ENCODE measurements at regions not wholly inside any gene's neighbourhood (a gene's known extent, or its start where the extent isn't known, plus 50 kb on each side); places are given as distances from the start of the nearest gene placed in this dataset.

GRCh38 chr17:65394811-65395472, 166.5 kb downstream of the AXIN2 start:
- H3K27me3 ChIP-seq, result no peaks in the 10 kb centered on the region
- H3K9me3 ChIP-seq, result no peaks in the 10 kb centered on the region
- intact Hi-C loops (cut with DNase I; ENCODE audit: low total_unique reads), result no loop called here
- no peaks in the 10 kb centered on the region for H3K4me1 ChIP-seq
- H3K27ac ChIP-seq, result no peak overlapping the region
- H3K36me3 ChIP-seq, result no peaks in the 10 kb centered on the region
- no peak for DNase-seq
- H3K4me3 ChIP-seq, result no peak overlapping the region
- no peak for TF ChIP-seq CTCF (IDR thresholded peaks at IDR 0.05)

- no peak for DNase-seq
- Histone ChIP-seq H3K4me3 (no peak overlapping the region), H3K4me1 (no peaks in the 10 kb centered on the region), H3K9me3 (no peaks in the 10 kb centered on the region), H3K36me3 (no peaks in the 10 kb centered on the region), H3K27me3 (no peaks in the 10 kb centered on the region), H3K27ac (no peak overlapping the region)
- intact Hi-C loops (cut with DNase I; ENCODE audit: low total_unique reads), result no loop called here
- no peak for TF ChIP-seq CTCF (IDR thresholded peaks at IDR 0.05)
These were observed 167.9 kb downstream of the AXIN2 start for GRCh38 chr17:65393514-65393913.

GRCh38 chr17:65389949-65390348, 171.5 kb downstream of the AXIN2 start:
- no peaks in the 10 kb centered on the region for H3K36me3 ChIP-seq
- DNase-seq, result no peak
- no peak for TF ChIP-seq CTCF (IDR thresholded peaks at IDR 0.05)
- H3K9me3 ChIP-seq, result no peaks in the 10 kb centered on the region
- H3K27ac ChIP-seq, result no peak overlapping the region
- no peaks in the 10 kb centered on the region for H3K4me1 ChIP-seq
- H3K27me3 ChIP-seq, result no peaks in the 10 kb centered on the region
- H3K4me3 ChIP-seq, result no peak overlapping the region
- intact Hi-C loops (cut with DNase I; ENCODE audit: low total_unique reads), result no loop called here

- Histone ChIP-seq H3K36me3 (no peaks in the 10 kb centered on the region), H3K27me3 (no peaks in the 10 kb centered on the region), H3K4me3 (no peak overlapping the region), H3K9me3 (no peaks in the 10 kb centered on the region), H3K4me1 (no peaks in the 10 kb centered on the region), H3K27ac (no peak overlapping the region)
- DNase-seq, result no peak
- no peak for TF ChIP-seq CTCF (IDR thresholded peaks at IDR 0.05)
- intact Hi-C loops (cut with DNase I; ENCODE audit: low total_unique reads), result no loop called here
These were observed 172.0 kb downstream of the AXIN2 start for GRCh38 chr17:65389426-65389825.

- no peak for TF ChIP-seq CTCF (IDR thresholded peaks at IDR 0.05)
- no peak for DNase-seq
- no peak overlapping the region for H3K4me3 ChIP-seq
- no peaks in the 10 kb centered on the region for H3K36me3 ChIP-seq
- no peaks in the 10 kb centered on the region for H3K27me3 ChIP-seq
- H3K4me1 ChIP-seq, result no peaks in the 10 kb centered on the region
- intact Hi-C loops (cut with DNase I; ENCODE audit: low total_unique reads), result no loop called here
- H3K27ac ChIP-seq, result no peak overlapping the region
- no peaks in the 10 kb centered on the region for H3K9me3 ChIP-seq
These were observed 172.5 kb downstream of the AXIN2 start for GRCh38 chr17:65388911-65389310.

- H3K9me3 ChIP-seq, result no peaks in the 10 kb centered on the region
- no peak overlapping the region for H3K27ac ChIP-seq
- intact Hi-C loops (cut with DNase I; ENCODE audit: low total_unique reads), result no loop called here
- no peaks in the 10 kb centered on the region for H3K36me3 ChIP-seq
- H3K27me3 ChIP-seq, result no peaks in the 10 kb centered on the region
- no peaks in the 10 kb centered on the region for H3K4me1 ChIP-seq
- no peak for TF ChIP-seq CTCF (IDR thresholded peaks at IDR 0.05)
- H3K4me3 ChIP-seq, result no peak overlapping the region
- no peak for DNase-seq
These were observed 174.1 kb downstream of the AXIN2 start for GRCh38 chr17:65387322-65387721.
